ENCODE measurements at regions not wholly inside any gene's neighbourhood (a gene's known extent, or its start where the extent isn't known, plus 50 kb on each side); places are given as distances from the start of the nearest gene placed in this dataset.
"Not testable (repeated sequence)": the region's sequence is repeated elsewhere in the genome, so short reads cannot be mapped to it uniquely, and the experiment has no call there.

DNA sequence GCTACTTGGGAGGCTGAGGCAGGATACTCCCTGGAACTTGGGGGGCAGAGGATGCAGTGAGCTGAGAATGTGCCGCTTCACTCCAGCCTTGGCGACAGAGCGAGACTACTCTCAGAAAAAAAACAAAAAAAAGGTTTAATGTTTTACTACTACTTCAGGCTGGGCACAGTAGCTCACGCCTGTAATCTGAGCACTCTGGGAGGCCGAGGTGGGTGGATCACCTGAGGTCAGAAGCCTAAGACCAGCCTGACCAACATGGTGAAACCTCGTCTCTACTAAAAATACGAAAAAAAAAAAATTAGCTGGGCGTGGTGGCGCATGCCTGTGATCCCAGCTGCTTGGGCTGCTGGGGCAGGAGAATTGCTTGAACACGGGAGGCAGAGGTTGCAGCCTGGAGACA, 75.7 kb upstream of the ATIC start:
- H3K9me3 Mint-ChIP-seq: no peaks in the 10 kb centered on the region
- H3K27ac Mint-ChIP-seq: no peak overlapping the region
- CTCF ChIA-PET: no interaction called here
- POLR2A ChIA-PET: no interaction called here
- H3K27me3 Mint-ChIP-seq: peaks cover 1% of the 10 kb centered on the region
- H3K4me1 Mint-ChIP-seq (ENCODE audit: low read depth): no peaks in the 10 kb centered on the region
- no peak for TF ChIP-seq CTCF (IDR thresholded peaks at IDR 0.05)
- DNase-seq (no peak), ATAC-seq (no peak)
- H3K4me3 Mint-ChIP-seq: no peak overlapping the region
- H3K36me3 Mint-ChIP-seq (ENCODE audit: low read depth): no peaks in the 10 kb centered on the region
- intact Hi-C loops (cut with micrococcal nuclease): no loop called here

DNA sequence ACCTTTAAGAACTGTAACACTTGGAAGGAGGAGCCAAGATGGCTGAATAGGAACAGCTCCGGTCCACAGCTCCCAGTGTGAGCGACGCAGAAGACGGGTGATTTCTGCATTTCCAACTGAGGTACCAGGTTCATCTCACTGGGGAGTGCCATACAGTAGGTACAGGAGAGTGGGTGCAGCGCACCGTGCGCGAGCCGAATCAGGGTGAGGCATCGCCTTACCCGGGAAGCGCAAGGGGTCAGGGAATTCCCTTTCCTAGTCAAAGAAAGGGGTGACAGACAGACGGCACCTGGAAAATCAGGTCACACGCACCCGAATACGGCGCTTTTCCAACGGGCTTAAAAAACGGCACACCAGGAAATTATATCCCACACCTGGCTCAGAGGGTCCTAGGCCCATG, 81.8 kb upstream of the ABCA12 start:
- H3K36me3 Mint-ChIP-seq (ENCODE audit: low read depth); DNase-seq; intact Hi-C loops (cut with micrococcal nuclease); CTCF ChIA-PET; POLR2A ChIA-PET; ATAC-seq; H3K9me3 Mint-ChIP-seq; H3K27ac Mint-ChIP-seq; H3K27me3 Mint-ChIP-seq; H3K4me1 Mint-ChIP-seq (ENCODE audit: low read depth); H3K4me3 Mint-ChIP-seq: not testable (repeated sequence)

DNA sequence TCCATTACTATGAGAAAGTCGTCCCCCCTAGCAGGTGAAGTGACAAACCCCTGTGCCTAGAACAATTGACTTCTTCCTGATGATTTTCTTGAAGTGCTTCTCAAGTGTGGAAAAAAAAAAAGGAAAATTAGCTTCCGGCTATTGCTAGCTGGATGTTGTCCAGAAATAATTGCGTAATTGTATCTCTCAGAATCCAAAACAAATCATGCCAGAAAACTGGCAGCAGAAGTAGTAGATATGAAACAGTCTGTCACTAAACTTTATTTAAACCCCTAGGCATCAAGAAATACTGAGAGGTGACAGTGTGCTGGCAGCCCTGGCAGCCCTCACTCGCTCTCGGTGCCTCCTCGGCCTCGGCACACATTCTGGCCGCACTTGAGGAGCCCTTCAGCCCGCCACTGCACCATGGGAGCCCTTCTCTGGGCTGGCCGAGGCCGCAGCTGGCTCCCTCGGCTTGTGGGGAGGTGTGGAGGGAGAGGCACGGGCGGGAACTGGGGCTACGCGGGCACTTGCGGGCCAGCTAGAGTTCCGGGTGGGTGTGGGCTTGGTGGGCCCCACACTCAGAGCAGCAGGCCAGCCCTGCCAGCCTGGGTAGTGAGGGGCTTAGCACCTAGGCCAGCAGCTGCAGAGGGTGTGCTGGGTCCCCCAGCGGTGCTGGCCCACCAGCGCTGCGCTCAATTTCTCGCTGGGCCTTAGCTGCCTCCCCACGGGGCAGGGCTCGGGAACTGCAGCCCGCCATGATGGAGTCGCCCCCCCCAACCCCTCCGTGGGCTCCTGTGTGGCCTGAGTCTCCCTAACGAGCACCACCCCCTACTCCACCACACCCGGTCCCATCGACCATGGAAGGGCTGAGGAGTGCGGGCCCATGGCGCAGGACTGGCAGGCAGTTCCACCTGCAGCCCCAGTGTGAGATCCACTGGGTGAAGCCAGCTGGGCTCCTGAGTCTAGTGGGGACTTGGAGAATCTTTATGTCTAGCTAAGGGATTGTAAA, 80.5 kb upstream of the ABCA12 start:
- ChIA-PET CTCF (no interaction called here), POLR2A (interaction anchor here (0.7 kb wide), 1 partner anchor 1365 kb away, joined by 4 read pairs; no protein-coding TSS in a partner anchor)
- H3K27me3 Mint-ChIP-seq: no peaks in the 10 kb centered on the region
- H3K27ac Mint-ChIP-seq: no peak overlapping the region
- ATAC-seq: no peak
- H3K36me3 Mint-ChIP-seq (ENCODE audit: low read depth): no peaks in the 10 kb centered on the region
- intact Hi-C loops (cut with micrococcal nuclease): no loop called here
- DNase-seq: no peak
- TF ChIP-seq CTCF (IDR thresholded peaks at IDR 0.05): no peak
- no peaks in the 10 kb centered on the region for H3K9me3 Mint-ChIP-seq
- H3K4me3 Mint-ChIP-seq: no peak overlapping the region
- no peaks in the 10 kb centered on the region for H3K4me1 Mint-ChIP-seq (ENCODE audit: low read depth)

GRCh38 chr2:215216806-215217205, 78.4 kb upstream of the ABCA12 start:
- intact Hi-C loops (cut with micrococcal nuclease): no loop called here
- H3K27me3 Mint-ChIP-seq: no peaks in the 10 kb centered on the region
- H3K27ac Mint-ChIP-seq: no peak overlapping the region
- no peak for ATAC-seq
- H3K36me3 Mint-ChIP-seq (ENCODE audit: low read depth): no peaks in the 10 kb centered on the region
- DNase-seq: no peak
- CTCF ChIA-PET: no interaction called here
- H3K4me3 Mint-ChIP-seq: no peak overlapping the region
- no peak for TF ChIP-seq CTCF (IDR thresholded peaks at IDR 0.05)
- H3K9me3 Mint-ChIP-seq: no peaks in the 10 kb centered on the region
- H3K4me1 Mint-ChIP-seq (ENCODE audit: low read depth): no peaks in the 10 kb centered on the region
- POLR2A ChIA-PET: no interaction called here

DNA sequence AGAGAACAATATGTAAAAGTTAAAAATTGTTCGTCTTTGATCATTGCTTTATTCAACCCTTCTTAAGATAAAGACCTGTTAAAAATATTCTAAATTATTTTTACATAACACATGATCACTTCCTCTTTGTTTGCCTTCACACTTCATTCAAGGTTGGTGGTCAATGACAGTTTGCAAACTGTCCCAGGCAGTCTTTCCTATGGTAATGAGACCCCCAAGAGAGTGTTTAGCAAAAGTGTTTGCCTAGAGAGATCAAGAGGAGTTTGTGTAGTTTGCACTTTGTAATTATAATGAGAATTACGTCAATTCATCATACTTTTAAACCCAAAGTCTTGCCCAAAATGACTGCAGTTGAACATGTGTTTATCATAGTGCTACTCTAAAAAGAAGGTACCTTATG, 77.2 kb upstream of the ABCA12 start:
- no peak for ATAC-seq
- Mint-ChIP-seq H3K4me3 (no peak overlapping the region), H3K9me3 (no peaks in the 10 kb centered on the region)

More for the DNA sequence above, 77.2 kb upstream of the ABCA12 start:
- intact Hi-C loops (cut with micrococcal nuclease): no loop called here
- Mint-ChIP-seq H3K36me3 (ENCODE audit: low read depth) (no peaks in the 10 kb centered on the region), H3K27me3 (no peaks in the 10 kb centered on the region), H3K4me1 (ENCODE audit: low read depth) (no peaks in the 10 kb centered on the region), H3K27ac (no peak overlapping the region)
- CTCF ChIA-PET: no interaction called here
- no peak for DNase-seq
- POLR2A ChIA-PET: no interaction called here
- no peak for TF ChIP-seq CTCF (IDR thresholded peaks at IDR 0.05)
